T-helper 9 cell (primary cell): ENCODE measurements at regions not wholly inside any gene's neighbourhood (a gene's known extent, or its start where the extent isn't known, plus 50 kb on each side); places are given as distances from the start of the nearest gene placed in this dataset.

Source experiments
- DNase-seq: peaks from one replicate; pipeline ENCODE4 v3.0.0-alpha.2; 2020

DNA sequence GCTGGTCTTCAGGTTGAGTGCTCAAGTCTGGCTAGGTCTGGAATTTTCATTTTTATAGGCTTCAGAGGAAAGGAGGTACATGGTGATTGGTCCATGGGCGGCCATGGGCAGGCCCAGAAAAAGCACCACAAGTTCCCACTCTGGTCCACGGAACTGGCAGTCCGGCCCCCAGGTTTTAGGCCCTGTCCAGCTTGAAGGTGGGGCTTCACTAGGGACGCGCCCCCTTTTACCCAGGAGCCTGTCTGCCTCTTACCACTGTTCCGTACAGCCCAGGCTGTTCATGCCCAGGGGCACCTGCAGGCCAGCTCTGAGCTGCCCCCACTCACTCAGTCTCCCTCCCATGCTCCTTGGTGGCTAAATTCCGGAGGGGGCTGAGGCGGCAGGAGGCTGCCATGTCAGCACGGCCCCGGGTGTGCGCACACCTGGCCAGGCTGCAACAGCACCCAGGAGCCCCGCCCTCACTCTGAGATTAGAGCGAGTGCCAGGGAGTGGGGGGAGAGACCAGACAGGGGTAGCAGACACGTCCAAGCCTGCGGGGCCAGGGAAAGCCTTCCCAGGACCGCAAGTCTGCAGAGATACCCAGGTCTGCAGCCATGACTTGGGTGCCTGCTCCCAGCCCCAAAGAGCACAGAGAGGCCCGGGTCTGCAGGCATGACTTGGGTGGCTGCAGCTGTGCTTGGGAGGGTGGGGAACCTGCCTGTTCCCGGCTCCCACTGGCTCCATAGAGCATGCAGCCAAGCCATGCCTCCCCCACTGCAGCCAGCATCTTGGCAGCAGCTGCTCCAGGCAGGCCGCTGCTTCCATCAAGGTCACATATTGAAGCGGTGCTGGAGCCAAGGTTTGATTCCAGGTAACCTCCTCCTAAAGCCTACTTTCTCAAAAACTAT, 390.2 kb upstream of the SGCD start:
- no peak for DNase-seq

DNA sequence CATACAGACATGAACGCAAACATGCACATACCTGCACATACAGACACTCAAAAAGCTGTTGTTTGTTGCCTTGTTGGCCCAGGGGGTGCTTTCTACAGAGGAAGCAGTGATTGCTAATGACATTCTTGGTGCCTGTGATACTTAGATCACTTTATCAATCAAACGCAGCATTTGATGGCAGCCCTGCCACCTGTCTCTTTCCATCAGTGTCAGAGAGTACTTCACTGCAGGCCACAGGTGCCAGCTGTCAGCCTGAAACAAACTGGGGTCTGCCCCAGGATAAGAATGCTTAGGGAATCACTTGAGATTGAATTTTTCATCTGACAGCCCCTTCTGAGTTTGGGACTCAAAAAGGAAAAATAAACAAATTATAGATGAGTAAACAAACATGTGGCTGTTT, 388.9 kb upstream of the SGCD start:
- no peak for DNase-seq

DNA sequence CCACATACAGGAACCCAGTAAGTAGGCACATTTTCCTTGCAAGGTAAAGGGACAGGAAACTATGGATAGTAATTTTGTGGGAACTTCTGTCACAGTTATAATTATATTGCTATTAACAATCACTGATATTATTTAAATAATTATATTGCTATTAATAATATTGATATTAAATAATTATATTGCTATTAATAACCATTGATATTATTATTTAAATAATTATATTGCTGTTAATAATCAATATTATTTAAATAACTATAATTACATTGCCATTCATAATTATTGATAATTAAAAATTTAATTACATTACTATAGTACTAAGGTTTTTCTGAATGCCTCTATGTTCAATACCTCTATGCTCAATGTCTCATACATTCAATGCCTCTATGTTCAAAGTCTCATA, 385.6 kb upstream of the SGCD start:
- DNase-seq = no peak

DNA sequence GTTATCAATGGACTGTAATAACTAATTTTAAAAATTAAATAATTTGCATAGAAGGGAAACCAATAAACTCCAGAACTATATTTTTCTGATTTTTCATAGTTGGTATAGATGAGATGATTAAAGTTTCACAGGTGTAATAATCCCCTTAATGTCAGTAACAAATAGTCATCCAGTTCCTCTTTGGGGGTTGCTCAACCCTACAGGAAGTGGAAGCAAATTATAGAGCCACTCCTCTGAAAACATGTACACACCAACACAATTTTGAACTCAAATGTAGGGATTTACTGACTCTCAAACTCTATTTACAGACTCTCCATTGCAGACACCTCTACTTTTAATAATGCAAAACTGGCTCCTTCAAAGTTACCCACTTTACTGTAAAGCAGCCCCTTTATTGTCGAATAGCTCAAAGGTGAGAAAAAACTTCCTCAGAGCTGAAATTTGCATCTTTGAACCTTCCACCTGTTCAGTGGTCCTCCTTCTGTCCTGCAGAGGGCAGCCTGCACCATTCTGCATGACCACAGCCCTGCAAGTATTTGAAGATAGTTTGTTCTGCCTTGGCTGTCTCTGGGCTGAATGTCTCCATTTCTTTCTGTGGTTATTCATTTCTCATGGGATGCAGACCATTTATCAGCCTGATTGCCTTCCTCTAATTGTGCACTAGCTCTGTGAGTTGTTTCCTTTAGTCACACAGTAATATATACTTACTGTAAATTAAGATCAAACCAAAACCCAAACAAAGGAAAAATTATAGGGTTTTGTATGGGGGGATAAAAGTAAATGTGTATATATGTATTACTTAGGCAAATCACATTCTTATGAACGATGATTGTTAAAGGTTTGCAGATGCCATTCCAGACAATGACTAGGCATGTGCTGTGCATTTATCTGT, 383.2 kb upstream of the SGCD start:
- DNase-seq = peak; percentile 4

DNA sequence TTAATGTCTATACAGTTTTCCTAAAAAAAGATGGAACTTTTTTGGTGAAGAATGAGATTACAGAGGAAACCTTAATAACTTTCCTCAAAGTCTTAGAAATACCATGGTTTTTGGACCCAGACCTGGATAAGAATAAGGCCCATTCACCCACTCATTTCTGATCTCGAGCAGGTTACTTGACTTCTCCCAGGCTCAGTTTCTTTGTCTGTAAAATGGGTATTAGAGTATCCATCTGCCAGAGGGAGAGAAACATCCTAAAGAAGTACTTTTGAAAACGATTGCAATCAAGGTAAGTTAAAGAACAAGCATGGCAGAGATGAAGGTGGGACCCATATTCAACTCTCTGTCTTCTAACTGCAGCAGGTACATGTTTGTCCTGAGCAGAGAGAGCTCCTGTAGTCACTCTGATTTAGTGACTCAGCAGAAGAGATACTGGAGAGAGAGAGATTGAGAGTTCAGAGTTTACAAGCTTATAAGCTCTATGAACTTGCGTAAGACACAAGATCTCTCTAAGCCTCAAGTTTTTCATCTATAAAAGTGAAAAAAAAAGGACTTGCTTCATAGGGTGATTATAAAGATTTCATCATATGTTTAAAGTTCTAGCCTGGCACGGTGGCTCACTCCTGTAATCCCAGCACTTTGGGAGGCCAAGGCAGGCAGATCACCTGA, 379.4 kb upstream of the SGCD start:
- DNase-seq = no peak

DNA sequence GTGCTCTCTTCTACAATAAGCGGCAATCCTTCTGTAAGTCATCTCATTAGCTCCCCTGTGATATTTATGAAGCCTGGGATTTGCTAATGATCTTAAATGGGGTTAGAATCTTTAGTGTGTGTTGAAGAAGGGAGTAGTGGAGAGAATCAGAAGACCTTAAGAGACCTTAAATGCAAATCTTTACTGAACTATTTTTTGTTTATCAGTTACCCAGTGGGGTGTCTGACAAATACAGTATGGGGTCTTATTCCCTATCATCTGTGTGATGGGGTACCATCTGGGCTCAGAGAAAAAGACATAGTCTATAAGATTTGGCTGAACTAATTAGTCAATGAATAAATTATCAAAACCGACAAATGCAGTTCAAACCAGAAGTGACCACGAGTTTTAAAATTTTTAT, 378.4 kb upstream of the SGCD start:
- no peak for DNase-seq

DNA sequence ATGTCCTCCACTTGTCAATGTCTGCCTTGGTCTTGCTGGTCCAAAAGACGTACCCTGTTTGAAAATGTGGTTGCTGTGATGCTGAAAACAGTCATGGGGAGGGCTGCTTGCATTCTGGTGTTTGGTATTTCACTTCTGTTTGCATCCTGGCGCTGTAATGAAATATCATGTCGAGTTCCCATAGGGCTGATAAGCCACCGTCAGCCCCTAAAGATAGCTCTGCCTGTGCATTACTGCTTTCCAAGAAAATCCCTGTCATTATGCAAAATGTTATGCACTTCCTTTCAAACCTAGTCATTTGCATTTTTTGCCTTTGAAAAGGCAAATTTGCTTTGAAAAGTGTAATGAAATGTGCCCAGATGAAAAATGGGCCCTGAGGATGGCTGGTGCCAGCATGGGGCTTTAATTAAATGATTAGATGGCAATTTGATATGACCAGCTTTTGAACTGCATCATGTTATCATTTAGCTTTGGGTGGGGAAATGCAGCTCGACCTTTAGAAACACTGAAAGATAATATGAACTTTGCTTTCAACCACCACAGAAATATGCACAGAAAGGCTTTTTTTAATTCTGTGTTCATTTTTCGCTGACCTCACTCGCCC, 374.4 kb upstream of the SGCD start:
- no peak for DNase-seq

DNA sequence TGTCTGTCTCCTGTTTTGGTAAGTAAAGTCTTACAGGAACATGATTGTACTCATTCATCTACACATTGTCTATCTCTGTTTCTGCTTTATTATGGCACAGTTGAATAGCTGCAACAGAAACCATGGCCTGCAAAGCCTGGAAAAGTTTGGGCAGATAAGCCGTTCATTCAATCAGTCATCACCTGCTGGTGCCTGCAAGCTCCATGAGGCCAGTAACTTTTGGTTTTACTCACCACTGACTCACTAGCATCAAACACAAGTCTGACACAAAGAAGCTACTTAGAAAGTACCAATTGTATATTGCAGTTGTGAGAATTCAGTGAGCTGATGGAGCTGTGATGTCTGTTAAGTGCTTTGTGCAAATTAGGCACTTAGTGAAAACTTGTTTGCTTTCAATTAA, 373.6 kb upstream of the SGCD start:
- DNase-seq = no peak

DNA sequence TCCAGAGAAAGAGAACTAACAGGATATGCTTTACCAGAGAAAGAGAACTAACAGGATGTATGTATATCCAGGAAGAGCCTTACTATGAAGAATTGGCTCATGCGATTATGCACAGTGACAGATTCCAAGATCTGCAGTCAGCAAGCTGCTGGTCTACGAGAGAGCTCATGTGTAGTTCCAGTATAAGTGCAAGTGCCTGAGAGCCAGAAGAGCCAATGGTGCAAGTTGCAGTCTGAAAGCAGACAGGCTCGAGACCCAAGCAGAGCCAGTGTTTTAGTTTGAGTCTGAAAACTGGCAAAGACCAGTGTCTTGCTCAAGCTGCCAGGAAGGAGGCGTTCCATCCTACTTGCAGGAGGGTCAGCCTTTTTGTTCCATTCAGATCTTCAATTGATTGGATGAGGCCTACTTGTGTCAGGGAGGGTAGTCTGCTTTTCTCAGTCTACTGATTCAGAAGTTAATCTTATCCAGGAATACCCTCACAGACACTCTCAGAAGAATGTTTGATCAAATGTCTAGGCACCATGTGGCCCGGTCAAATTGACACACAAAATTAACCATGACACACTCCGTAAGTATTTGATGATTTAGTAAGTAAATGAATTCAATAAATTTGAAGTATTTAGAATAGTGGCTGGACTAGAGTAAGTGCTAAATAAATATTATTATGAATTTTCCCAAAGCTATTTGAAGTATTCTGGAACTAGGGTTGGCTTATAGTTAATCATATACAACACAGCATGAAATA, 372.1 kb upstream of the SGCD start:
- no peak for DNase-seq

DNA sequence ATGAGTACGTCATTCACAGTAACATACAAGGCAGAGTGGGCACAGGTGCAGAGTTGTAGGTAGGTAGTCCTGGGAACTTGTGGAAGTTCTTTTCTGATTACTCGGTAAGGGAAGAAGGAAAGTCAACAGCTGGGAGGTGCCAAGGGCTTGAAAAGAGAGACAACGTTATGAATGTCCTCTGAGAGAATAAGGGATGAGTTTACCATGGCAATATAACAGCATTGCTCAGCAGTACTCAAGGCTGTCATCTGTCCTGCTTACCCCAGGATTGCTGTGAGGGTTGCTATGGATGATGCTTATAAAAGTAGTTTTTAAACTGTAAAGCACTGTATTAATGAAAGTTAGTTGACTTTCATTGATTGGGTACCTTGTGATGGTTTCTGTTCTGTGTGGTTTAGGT, 369.1 kb upstream of the SGCD start:
- DNase-seq = no peak

DNA sequence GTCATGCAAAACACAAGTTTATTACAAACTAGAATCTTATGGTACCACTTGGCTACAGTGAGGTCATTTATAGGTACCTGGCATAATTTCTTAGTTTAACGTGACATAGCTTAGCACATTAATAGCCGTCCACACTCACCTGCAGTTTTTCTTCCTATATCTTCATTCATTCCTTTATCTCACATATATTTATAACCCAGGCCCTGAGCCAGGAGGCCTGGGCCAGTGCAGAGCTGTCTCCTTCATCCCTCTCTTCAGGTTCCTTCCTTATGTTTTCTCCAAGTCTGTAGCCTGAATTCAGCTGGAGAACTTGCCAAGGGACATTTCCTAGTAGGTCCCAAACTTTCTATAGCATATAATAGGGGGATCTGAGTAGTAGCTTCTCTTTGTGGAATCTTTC, 367.9 kb upstream of the SGCD start:
- DNase-seq = no peak

DNA sequence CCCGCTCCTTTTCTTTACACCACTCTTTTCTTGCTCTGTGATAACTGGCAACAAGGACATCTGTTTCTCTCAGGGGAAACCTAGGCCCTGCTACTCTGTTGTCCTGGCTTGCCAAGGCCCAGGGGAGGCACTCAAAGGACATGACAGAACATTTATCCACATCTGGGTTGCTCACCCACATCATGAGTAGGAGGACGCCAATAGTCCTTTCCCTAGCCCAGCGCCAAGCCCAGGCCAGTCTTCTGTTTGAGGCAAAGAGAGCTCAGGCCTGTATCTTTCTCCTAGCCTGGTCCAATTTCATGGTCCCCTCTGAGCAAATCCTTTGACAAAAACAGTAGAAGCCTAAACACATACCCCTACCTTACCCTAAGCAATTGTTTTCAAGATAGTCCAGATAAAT, 366.8 kb upstream of the SGCD start:
- DNase-seq = no peak

DNA sequence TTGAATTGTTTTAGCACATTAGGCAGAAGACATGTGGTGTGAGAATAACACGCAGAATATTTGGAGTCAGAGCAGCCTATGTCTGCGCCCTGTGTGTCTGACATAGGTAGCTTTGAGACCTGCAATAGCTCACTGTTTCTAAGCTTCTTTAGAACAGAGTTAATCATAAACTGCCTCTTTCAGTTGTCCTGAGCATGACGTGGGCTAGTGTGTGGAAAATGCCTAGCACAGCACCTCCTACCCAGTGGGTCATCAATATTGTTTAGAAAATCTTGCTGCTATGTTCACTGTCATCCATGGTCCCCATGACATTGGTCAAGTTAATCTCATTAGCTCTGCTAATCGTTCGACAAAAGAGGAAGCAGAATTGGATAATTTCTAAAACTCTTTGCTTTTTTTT, 357.4 kb upstream of the SGCD start:
- no peak for DNase-seq

DNA sequence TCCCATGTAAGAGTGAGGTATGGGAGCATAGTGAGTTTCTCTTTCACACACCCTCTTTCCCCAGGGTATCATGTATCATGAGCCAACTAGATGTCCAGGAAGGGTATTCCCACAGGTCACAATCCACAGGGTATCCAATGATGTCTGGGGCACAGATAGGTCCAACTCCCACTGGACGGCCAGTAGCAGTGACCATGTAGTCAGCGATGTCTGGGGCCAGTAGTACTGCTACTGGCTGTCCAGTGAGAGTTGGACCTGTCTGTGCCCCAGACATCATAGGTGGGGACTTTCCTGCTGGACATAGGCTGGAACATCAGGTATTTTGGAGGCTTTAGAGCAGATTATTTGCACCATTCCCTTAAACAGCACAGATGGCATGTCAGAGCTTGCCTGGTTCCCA, 352.6 kb upstream of the SGCD start:
- no peak for DNase-seq

DNA sequence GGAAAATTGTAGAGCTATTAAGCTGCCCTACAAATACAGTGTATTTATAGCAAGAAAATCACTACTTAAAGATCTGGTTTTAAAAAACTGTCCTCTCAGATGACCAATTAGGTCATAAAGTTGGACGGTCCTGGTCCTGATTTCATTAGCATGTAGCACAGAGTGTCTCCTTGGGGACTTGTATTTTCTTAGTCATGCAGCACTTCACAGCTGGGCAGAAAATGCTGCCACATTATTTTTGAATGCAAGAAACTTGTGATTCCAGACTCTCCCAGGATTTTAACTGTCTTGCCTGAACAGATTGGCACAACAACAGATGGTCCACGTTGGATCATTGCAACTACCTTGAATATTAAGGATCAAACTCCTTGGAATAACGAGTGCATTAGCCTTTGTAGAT, 348.1 kb upstream of the SGCD start:
- DNase-seq = no peak

DNA sequence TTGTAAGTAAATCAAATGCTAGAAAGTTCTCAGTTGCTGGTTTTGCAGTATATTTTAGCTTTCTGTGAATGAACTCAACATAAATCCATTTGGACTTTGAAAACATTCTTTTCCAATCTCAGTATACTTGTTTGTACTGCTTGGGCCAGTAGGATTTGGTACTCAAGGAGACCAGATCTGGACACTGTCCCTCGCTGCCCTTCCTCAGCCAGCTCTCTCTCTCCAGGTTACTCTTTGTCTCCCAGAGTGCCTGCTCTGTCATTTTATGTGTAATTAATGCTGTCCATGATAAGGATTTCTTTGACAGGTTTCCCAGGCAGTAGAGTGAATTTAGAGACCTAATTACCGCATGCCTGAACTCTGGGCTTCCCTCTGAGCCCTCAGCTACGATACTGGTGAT, 344.6 kb upstream of the SGCD start:
- DNase-seq = no peak

DNA sequence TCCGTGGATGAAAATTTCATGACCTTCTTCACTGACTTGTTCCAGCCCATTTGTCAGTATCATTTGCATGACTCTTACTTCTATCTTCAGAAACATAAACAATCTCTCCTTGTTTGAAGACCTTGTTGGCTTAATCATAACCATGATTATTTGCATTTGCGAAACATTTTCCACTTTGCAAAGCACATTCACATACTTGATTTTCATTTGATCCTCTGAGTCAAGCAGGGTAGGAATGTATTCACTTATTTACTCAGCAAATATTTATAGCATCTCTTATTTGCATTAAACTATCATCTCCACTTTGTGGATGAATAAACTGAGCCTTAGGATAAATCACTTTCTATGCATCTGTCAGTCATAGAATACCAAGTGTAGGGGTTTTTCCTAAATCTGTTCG, 343.0 kb upstream of the SGCD start:
- DNase-seq = no peak

DNA sequence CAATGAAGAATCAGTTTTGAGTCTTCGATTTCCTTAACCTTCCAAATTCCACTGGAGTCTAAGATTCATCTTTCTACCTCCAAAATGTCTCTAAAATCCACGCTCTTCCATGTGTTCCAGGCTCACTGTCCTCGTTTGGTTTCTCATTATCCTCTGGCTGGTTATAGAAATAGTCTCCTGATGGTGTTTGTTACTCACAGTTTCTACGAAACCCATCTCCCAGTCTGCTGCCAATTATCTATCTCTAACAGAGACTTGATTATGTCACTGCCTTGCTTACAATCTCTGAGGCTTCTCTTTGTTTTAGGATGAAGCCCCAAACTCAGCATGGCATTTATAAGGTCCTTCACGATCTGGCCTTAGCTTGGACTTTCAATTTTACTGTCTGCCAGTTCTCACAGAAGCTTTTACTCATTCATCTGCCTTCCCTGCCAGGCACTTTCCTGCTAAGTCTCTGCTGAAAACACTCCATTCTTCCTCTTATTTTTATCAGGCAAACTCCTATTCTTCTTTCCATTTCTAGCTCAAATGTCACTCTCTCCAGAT, 339.6 kb upstream of the SGCD start:
- no peak for DNase-seq

DNA sequence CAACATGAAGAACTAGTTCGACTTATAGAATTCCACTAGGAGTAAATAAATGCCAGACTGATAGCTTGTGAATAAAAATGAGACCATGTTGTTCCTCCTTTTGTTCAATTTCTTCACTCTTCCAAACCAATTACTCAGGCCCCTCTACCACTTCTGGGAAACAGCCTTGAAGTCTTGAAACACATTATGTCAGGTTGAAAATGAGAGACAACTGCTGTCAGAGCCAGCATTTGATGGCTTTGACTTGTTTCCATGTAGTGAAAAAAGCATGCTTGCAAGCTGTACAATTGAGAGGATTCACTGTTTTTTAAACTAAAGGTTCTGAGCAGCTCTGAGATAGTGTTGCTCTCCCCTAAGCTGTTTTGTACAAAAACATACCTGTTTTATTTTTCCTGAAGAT, 337.1 kb upstream of the SGCD start:
- DNase-seq = no peak

DNA sequence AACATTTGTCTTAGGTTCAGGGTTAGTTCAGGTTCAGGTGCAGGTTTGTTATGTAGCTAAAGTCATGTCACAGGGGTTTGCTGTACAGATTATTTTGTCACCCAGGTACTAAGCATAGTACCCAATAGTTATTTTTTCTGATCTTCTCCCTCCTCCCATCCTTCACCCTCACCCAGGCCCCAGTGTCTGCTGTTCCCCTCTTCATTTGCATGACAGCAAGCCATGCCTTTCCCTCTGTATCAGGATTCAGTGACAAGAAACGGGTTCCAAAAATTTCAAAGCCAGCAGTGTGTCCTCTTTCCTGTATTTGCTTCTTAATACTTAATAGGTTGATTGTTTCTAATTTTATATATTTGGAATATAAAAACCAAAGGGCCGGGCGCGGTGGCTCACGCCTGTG, 330.8 kb upstream of the SGCD start:
- DNase-seq = no peak

DNA sequence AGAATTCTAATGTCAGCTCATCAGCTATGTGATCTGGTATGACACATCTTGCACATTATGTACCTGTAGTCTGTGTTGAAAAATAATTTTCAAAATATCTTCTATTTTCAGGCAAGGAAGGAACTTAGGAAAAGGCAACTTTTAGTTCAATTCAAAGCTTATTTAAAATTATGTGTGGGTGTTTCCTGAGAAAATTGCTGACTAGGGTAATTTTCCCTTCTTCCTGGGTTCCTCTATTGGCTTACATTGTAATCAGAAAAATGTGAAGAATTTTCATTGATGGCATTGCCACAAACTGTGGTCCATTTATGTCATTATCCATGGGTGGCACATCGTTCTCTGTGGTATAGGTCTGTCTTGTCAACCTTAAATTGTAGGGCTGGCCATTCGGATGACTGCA, 328.7 kb upstream of the SGCD start:
- no peak for DNase-seq

DNA sequence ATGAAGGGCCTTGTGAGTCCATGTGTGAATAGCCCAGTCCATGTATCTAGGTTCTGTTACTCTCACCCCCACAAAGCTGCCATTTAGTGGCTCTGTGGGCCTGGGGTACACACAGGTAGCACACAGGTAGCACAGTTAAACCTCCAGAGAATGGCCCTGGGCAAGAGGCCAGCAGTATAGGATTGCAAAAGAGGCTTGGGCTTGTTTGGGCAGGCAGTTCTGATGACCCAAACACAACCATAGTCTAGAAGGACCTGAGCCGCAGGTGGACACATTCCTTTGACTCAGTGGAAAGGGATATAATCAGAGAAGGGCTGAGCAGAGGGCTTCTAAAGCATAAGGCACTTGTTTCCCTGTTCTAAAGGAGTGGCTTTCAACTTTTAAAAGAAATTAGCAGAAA, 326.8 kb upstream of the SGCD start:
- DNase-seq = no peak
